Right lobe of liver (tissue), 6 donors: ENCODE measurements at regions not wholly inside any gene's neighbourhood (a gene's known extent, or its start where the extent isn't known, plus 50 kb on each side); places are given as distances from the start of the nearest gene placed in this dataset.
A peak's percentile ranks its signal among the peaks of the same experiment; 100 is the strongest.

ENCODE experiments used
- ATAC-seq, 4 donors: fragments of 200-7000 bp; cut with Tn5 transposase; one replicate each; pipeline ENCODE4 v1.9.1; 2020; ENCODE audit warnings: mild to moderate bottlenecking in 4 of 4, moderate library complexity in 4 of 4
- DNase-seq, 3 donors: peaks; one replicate each; pipeline ENCODE4 v3.0.0-alpha.2; 2020
- H3K27ac ChIP-seq, 3 donors: fragments of 200-600 bp; one replicate each; pipeline ENCODE4 v1.8.0; 2022
- H3K27me3 ChIP-seq, 2 donors: fragments of 200-600 bp; one replicate each; pipeline ENCODE4 v1.8.0; 2022
- H3K36me3 ChIP-seq, 4 donors: fragments of 200-600 bp; sonication (generic) in 1 of 4; one replicate each; pipeline versions ENCODE4 v1.5.1 to v1.8.0; 2017 to 2022; ENCODE audit warnings: control low read depth in 1 of 4
- H3K4me1 ChIP-seq, 4 donors: fragments of 200-600 bp; sonication (generic) in 1 of 4; one replicate each; pipeline versions ENCODE4 v1.5.1 to v1.8.0; 2017 to 2022; ENCODE audit warnings: control low read depth in 1 of 4
- H3K4me3 ChIP-seq, 3 donors: fragments of 200-600 bp; one replicate each; pipeline ENCODE4 v1.8.0; 2022
- H3K9me3 ChIP-seq, 4 donors: fragments of 200-600 bp; sonication (generic) in 1 of 4; one replicate each; pipeline versions ENCODE4 v1.5.1 to v1.8.0; 2017 to 2022; ENCODE audit warnings: control low read depth in 1 of 4
- CTCF ChIP-seq, 4 donors: fragments of 200-600 bp in 3 of 4; fragments of 450-650 bp in 1 of 4; IDR thresholded peaks; one replicate each; pipeline versions ENCODE4 v1.5.1 to v1.8.0; 2016 to 2022; ENCODE audit warnings: antibody characterized with exemption in 4 of 4, mild to moderate bottlenecking in 2 of 4
- POLR2A ChIP-seq: fragments of 450-650 bp; IDR thresholded peaks from one replicate; pipeline ENCODE4 v1.6.1; 2017; ENCODE audit warnings: antibody characterized with exemption, mild to moderate bottlenecking
- whole genome bisulfite sequencing: methylation state at CpG from one replicate; pipeline ENCODE4 v1.1.6; 2018; ENCODE audit warnings: low coverage, low lambda C conversion rate; ENCODE audit not compliant: insufficient coverage; ENCODE audit errors: missing lambda C conversion rate; 5-methylcytosine and 5-hydroxymethylcytosine counted together
- intact Hi-C, 2 donors: fragments of 100-400 bp; cut with DNase I; formaldehyde crosslinking; loops; one replicate each; pipeline versions ENCODE4 v1.11.2 to v1.14.1; 2022
- donor health status: DM: no; HTN: yes; CAD: no.
- donor health status: DM: no; HTN: no; CAD: no.
- donor health status: DM: no; HTN: no; CAD: no.
- donor health status: DM: no; HTN: yes; CAD: no.
- donor health status: DM: no; HTN: yes; CAD: no.

GRCh38 chr4:15130441-15130840, 128.2 kb downstream of the CPEB2 start:
- H3K36me3 ChIP-seq = no peaks in the 10 kb centered on the region
- H3K4me3 ChIP-seq = no peak overlapping the region
- no peak for DNase-seq
- no peaks in the 10 kb centered on the region for H3K27me3 ChIP-seq
- WGBS = no CpG with 5 or more reads among the region's 2 CpGs
- no peak for TF ChIP-seq CTCF (IDR thresholded peaks at IDR 0.05)
- TF ChIP-seq POLR2A = no peak
- no peaks in the 10 kb centered on the region for H3K4me1 ChIP-seq
- intact Hi-C loops = no loop called here
- H3K27ac ChIP-seq = no peak overlapping the region
- H3K9me3 ChIP-seq = no peaks in the 10 kb centered on the region
- ATAC-seq = no peak

GRCh38 chr4:15131551-15131950, 129.3 kb downstream of the CPEB2 start:
- TF ChIP-seq CTCF (IDR thresholded peaks at IDR 0.05) (no peak), POLR2A (no peak)
- no peaks in the 10 kb centered on the region for H3K4me1 ChIP-seq
- intact Hi-C loops = no loop called here
- ATAC-seq (peak in 3 of 4 donors; percentile 65 to 87 (median 69)), DNase-seq (peak in 1 of 3 donors; percentile 67)
- no peaks in the 10 kb centered on the region for H3K36me3 ChIP-seq
- no peak overlapping the region for H3K4me3 ChIP-seq
- H3K27ac ChIP-seq = no peak overlapping the region
- H3K27me3 ChIP-seq = no peaks in the 10 kb centered on the region
- H3K9me3 ChIP-seq = no peaks in the 10 kb centered on the region
- 28% methylated on average over 3 of the region's 7 CpGs for WGBS

DNA sequence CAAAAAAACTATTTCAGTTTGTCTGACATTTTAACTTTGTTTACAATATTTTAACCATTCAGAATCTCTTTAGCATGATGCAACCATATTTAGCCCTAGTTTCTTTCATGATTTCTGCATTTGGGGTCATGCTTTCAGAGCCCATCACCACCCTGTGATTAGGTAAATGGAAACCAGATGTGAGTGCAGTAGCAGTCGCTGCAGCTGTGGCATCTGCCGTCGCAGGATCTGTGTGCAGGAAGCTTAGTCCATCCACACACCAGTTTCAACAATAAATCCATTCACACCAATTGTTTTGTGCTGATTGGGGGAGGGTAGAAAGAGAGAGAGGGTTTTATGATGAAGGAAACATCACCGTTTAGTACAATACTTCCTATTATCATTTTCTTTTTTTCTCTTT, 130.5 kb downstream of the CPEB2 start:
- intact Hi-C loops = no loop called here
- no peak for TF ChIP-seq CTCF (IDR thresholded peaks at IDR 0.05)
- no peak for TF ChIP-seq POLR2A
- ATAC-seq (no peak), DNase-seq (no peak)
- Histone ChIP-seq H3K27me3 (no peaks in the 10 kb centered on the region), H3K36me3 (no peaks in the 10 kb centered on the region), H3K4me1 (no peaks in the 10 kb centered on the region), H3K9me3 (no peaks in the 10 kb centered on the region), H3K4me3 (no peak overlapping the region), H3K27ac (no peak overlapping the region)
- WGBS = 47% methylated on average over 4 of the region's 4 CpGs

DNA sequence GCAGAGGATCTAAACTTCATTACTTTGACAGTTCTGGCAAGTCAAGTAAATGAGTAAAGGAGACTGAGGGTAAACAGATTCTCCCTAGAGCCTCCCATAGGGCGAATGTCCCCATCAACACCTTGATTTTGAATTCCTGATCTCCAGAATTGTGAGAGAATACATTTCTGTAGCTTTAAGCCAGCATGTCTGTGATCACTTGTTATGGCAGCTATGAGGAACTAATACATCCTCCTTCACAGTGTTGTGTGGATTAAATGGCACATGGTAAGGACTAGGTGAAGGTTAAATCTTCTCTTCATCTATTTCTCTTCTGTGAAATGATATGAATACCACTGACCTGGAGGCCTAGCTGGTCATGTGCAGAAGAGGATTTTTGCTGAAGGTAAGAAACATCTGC, 137.3 kb downstream of the CPEB2 start:
- no peak overlapping the region for H3K27ac ChIP-seq
- intact Hi-C loops = no loop called here
- H3K27me3 ChIP-seq = no peaks in the 10 kb centered on the region
- peaks cover 0 to 7% (median 0%) of the 10 kb centered on the region in 4 donors for H3K4me1 ChIP-seq
- H3K4me3 ChIP-seq = no peak overlapping the region
- DNase-seq (no peak), ATAC-seq (no peak)
- H3K9me3 ChIP-seq = no peaks in the 10 kb centered on the region
- WGBS = 50% methylated on average over 1 of the region's 1 CpG
- no peak for TF ChIP-seq POLR2A
- TF ChIP-seq CTCF (IDR thresholded peaks at IDR 0.05) = no peak
- H3K36me3 ChIP-seq = no peaks in the 10 kb centered on the region

DNA sequence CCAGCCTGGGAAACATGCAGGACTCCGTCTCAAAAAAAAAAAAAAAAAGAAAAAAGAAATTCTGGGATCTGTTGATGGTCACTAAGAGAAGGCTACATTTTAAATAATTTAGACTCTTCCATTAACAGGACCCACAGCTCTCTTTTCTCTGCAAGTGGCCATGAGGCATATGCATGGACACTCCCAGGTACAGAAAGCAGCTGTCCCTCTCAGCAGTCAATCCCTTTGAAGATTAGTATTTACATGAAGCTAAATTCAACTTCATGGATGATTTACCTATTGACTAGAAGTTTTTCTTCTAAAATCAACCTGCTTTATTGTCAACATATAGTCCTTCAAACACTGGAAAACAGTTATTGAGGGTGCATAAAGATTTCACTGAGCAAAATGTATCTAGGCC, 139.9 kb downstream of the CPEB2 start:
- ATAC-seq = no peak
- TF ChIP-seq POLR2A (no peak), CTCF (IDR thresholded peaks at IDR 0.05) (no peak)
- no peak for DNase-seq
- H3K9me3 ChIP-seq = no peaks in the 10 kb centered on the region
- intact Hi-C loops = no loop called here
- no peak overlapping the region for H3K27ac ChIP-seq
- peaks cover 0 to 25% (median 4%) of the 10 kb centered on the region in 4 donors for H3K4me1 ChIP-seq
- WGBS = 100% methylated on average over 1 of the region's 1 CpG
- no peaks in the 10 kb centered on the region for H3K36me3 ChIP-seq
- no peaks in the 10 kb centered on the region for H3K27me3 ChIP-seq
- H3K4me3 ChIP-seq = no peak overlapping the region
